HG03378 (cell line): ENCODE measurements at regions not wholly inside any gene's neighbourhood (a gene's known extent, or its start where the extent isn't known, plus 50 kb on each side); places are given as distances from the start of the nearest gene placed in this dataset.
"Not testable (repeated sequence)": the region's sequence is repeated elsewhere in the genome, so short reads cannot be mapped to it uniquely, and the experiment has no call there.

Experiments used
- ATAC-seq: cut with Tn5 transposase; IDR thresholded peaks from one replicate; pipeline ENCODE4 v1.9.1; 2021; ENCODE audit warnings: mild to moderate bottlenecking, moderate library complexity; ENCODE audit not compliant: unreplicated experiment

DNA sequence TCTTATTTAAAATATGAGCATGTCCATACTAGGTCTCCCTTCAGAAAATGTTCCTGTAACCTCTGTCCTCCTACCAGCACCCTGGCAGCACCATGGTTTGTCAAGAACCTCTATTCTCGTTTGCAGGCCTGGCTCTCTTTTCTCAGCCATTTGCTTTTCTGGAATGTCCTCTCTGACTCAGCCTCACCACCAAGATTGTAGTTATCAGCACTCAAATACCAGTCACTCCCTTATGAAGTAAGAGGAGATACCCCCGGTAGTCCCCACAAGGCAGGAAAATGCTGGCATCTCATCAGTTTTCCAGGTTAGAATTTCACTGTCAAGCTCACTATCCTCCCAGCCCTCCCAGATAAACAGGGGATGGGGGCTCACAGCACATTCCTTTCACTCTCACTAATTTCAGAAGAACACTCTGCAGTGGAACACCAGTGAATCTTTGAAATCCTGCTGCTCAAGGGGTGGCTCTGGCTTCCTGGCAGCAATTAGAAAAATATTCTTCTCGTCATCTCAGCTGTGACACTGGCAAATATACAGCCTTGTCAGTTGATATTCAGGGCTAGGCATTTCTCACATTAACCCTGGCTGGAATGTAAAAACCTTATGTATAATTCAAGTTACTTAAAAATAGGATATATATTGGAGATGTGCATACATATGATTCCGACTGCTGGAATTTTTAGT is 129.2 kb downstream of the TBX18 start:
- no peak for ATAC-seq

DNA sequence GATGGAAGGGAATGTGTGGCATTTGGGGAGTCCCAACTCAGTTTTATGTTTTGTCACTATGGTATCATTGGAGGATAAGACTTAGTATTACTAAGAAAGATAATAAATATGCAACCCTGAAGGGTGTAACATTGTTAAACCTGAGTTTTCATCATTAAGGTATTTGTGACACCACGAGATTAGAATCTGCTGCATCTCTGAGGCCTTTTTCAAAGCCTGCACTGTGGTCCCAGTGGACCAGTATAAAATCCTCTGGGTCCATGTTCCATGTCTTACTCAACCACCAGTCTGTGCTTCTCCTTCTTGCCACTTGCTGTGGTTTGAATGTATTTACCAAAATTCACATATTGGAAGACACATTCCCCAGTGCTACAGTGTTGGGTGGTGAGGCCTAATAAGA is 130.6 kb downstream of the TBX18 start:
- no peak for ATAC-seq

DNA sequence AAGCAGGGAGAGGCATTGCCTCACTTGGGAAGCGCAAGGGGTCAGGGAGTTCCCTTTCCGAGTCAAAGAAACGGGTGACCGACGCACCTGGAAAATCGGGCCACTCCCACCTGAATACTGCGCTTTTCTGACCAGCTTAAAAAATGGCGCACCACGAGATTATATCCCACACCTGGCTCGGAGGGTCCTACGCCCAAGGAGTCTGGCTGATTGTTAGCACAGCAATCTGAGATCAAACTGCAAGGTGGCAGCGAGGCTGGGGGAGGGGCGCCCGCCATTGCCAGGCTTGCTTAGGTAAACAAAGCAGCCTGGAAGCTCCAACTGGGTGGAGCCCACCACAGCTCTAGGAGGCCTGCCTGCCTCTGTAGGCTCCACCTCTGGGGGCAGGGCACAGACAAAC is 137.9 kb downstream of the TBX18 start:
- not testable (repeated sequence) for ATAC-seq

DNA sequence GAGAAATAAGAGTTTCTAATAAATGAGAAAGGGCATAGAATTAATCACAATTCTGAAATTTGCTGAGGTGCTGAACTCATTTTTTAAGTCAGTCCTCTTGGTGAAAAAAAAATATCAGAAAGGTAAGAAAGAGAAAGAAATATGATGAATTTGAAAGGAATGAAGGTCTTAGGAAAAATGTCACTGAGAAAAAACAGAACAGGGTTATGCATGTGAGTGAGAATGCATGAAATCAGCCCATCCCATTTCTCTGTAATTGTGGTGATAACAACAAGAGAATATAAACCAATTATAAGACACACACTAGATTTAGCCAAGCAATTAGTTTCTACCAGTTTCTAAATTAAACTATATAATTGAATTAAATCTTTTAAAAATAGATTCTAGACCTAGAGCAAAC is 138.9 kb downstream of the TBX18 start:
- ATAC-seq: no peak

DNA sequence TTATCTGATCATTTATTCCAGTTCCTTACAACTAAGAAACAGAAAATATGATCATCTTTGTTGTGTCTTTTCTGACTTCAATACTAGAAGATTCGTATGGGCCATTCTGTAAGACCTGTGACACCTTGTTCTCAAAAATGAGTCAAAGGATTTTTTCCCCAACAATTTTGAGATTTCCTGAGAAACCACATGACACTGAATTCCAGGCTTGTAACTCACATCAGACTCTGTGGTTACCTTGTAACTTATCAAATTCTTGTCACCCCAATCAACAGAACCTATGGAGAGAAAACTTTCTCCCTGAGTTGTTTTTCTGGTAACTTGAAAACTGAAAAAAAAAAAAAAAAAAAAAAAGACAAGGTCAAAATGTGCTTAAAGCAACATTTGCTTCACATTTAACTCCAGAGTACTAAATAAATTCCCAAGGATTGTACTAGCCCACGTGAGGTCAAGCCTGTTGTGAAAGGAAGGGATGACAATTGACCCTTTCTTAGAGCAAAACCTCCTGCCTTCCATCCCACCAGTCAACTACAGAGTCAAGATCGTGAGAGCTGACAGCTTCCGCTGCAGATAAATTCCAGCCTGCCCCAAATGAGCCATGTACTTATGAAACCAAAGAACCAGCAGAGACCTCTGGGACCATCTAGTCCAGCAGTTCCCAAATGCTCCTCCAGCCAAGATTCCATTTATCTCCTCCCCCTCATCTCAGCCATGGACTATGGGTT is 140.3 kb downstream of the TBX18 start:
- no peak for ATAC-seq

DNA sequence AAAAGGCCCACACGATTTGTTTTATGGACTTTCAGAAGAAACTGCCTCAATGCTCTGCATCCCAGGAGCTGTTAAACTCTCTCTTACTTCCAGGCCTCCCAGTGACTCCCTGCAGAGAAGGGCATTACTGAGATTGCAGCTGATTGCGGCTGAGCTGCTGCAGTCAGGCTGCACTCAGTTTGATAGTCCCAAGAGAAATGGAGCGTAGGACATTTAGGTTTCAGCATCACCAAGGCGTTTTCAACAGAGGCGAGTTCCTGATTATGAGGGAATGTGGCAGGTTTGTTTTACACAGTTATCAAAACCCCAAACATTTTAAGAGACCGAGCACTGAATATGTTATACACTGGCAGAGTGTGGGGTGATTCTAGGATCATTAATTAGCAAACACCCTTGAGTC is 145.6 kb downstream of the TBX18 start:
- ATAC-seq: no peak

DNA sequence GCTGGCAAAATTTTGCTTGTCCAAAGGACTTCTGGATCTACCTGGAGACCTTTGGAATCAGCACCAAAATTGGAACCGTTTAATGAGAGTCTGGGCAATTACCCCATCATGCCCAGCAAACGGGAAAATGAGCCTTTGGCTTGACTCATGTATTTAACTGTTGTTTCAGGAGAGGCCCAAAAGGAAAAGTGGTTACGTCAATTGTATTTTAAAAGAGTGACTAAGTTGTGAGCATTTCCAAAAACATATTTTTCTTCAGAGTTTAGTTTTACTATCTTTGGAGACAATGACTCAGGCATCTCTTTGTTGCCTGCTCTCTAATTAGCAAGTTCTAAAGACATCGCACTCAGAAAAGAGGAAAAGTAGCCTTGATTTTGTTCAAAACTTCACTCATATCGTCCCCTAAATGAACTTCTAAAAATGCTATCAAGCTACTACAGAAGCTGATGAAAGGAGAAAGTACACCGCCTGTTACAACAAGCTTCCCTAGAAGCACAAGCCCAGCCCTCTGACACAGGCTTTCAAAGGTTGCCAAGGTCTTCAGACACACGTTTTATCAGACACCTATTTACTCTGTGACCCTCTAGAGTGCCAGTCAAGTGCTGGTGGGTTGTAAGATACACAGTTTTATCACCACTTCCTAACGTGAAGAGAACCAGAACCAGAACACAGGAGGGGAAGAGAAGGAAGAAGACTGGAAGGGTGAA is 146.2 kb downstream of the TBX18 start:
- no peak for ATAC-seq

DNA sequence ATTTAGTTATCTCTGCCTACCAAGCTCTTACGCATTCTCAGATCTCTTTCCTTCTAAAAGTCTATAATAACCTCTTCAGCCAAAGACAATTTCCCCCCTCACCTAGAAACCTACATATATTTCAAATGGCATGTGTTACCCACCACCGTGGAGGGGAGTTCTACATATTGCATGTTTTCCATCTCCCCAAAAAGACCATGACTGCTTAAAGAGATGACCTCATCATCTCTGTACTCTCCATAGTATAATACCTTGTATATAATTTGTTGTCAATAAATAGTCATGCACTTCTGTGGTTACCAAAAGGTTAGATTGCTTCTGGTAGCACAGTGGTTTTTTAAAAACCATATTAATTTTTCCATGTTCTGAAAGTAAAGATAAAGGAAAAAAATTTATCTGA is 148.4 kb downstream of the TBX18 start:
- no peak for ATAC-seq

DNA sequence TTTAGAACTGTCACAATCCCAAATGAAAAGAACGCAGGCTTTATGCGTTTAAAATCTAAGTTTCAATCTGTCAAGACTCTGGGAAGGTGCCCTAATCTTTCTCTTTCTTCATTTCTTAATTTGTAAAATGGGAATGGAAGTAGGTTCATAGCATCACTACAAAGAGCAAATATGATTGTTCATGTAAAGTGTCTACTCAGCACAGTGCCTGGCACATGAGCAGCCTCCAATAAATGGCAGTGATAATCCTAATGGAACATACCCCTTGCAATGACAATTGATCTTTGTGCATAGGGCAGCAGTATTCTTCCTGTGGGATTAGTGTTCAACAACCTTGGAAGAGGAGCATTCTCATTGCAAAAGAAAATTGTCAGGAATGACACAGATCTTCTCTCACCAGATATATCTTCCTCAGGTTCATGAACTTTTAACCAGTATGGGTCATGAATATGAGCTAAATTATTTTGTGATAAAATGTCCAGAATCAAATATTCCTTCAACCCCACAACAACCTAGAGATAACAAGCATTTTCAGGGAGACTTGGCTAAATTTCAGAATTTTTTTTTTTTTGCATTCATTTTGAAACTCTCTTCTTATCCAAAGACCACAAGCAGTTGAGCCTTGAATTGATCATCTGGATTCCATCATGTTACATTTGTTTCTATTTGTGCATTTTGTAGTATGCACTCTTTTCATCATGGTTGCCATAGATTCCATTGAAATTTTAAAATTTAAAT is 149.1 kb downstream of the TBX18 start:
- no peak for ATAC-seq

DNA sequence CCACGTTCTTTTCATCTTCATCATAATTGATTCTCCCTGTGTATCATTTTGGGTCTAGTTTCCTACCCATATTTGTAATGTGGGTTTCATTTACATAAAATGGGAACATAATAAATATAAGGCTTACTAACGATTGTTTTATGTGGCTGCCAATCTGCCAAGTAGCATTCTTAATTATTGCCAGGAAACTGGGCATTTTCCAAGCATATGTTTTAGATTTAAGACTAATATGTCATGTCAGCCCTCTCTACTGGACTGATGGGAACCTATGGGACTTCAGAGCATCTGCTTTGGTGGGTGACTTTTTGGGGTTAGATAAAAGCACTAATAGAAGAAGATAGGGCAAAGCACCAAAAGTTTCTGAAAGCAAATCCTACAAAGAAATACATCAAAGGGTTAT is 157.5 kb downstream of the TBX18 start:
- ATAC-seq: no peak

DNA sequence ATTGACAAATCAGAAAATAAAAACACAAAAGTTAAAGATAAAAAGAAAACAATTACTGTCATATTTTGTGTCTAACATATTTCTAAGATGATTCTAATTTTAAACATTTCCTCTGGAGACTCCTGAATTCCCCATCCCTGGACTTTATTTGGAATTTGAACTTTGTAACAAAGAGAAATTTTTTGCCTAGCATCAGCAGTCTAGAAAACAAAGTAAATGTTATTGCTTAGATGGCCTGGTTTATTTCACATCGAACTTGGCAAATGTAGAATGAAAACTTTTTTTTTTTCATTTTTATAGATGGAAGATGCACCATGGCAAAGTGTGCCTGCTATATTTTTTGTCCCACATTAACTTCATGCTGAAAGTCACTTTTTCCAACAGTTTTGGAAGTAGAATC is 159.1 kb downstream of the TBX18 start:
- no peak for ATAC-seq

DNA sequence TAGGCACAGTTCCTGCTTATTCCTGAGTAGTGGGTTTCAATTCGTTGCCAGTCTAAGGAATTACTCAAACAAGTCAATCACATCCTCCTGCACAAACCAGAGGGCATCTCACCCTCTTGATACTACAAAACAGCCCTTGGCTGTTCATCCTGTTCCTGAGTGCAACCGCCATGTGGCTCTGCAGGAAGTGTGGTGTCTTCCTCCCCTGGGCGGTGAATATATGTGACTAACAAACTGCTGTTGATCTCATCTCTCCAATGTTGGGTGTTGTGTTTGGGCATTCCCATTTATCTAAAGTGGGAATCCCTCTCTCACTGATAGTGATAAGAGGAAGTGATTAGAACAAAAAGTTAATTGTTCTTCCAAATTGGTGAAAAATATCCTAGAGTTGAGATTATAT is 163.0 kb downstream of the TBX18 start:
- ATAC-seq: no peak

DNA sequence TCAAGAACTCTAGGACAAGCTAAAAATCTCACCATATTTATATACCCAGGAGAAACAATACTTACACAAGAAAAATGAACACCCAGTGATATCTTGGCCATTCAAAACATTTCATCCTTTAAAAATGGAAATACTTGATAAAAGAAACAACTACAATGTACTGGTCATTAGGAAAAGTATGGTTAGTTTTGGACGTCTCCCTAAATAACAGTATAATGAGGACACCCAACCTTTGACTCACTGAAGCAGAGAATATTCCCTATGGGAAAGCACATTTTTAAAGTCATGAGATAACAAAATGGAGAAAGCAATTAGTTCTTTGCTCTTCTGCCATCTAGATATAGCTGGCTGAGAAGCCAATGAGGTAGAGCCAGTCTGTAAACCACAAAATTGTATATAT is 164.4 kb downstream of the TBX18 start:
- ATAC-seq: no peak

DNA sequence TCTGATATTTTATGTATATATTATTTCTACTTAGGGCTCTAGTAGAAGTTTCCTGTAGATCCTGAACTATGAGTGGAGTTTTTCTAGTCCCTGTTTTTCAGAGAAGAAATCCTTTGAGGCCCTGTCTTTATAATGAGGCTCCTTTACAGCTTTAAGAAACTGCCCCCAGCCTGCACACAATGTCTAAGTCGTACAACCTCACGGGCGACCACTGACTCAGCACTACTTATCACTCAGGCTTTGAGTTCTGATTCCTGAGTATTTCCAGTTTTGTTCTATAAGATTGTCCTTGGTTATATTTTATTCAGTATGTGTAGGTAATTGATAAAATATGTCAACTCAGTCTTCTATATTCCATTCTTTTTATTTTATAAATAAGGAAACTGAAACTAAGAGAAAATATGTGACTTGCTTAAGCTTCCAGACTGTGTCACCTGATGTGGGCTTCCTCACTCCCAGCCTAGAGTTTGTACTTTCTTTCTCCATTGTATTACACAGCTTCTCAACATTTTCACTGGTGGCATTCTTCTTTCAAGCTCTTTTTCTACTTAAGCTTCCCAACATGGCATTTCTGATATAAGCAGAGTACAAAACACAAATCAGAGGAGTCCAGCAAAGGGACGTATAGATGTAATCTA is 167.0 kb downstream of the TBX18 start:
- ATAC-seq: no peak

DNA sequence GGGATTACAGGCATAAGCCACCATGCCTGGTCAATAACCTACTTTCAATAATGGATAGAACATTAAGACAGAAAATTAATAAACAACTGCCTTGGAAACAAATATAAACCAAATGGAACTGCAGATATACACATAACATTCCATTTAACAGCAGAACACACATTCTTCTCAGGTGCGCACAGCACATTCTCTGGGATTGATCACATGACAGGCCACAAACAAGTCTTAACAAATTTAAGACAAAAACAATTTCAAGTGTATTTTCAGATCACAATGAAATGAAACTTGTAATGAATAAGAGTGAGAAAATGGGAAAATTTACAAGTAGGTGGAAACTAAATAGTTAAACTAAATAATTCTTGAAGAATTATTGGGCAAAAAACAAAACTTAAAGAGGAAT is 167.9 kb downstream of the TBX18 start:
- ATAC-seq: no peak

DNA sequence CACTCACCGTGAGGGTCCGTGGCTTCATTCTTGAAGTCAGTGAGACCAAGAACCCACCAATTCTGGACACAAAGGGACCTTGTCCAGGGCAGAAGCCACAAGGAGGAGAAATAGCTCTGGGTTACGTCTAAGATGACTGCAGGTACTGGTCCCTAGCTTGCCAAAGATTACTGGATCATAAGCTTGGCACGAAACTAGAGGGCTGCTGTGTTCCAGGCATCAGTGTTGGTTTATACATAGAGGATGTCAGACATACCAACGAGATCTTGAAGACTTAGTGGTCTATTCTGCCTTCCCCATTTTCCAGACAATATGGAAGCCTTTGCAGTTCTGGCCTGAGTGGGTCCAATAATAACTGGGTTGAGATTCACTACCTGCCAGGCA is 175.7 kb downstream of the TBX18 start:
- ATAC-seq: no peak

DNA sequence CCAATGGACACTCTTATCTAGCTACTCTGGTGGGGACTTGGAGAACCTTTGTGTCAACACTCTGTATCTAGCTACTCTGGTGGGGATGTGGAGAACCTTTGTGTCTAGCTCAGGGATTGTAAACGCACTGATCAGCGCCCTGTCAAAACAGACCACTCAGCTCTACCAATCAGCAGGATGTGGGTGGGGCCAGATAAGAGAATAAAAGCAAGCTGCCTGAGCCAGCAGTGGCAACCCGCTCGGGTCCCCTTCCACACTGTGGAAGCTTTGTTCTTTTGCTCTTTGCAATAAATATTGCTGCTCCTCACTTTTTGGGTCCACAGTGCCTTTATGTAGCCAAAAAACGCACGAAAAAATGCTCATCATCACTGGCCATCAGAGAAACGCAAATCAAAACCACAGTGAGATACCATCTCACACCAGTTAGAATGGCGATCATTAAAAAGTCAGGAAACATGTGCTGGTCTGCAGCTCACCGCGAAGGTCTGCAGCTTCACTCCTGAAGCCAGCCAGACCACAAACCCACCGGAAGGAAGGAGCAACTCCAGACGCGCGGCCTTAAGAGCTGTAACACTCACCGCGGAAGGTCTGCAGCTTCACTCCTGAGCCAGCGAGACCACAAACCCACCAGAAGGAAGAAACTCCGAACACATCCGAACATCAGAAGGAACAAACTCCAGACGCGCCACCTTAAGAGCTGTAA is 176.3 kb downstream of the TBX18 start:
- not testable (repeated sequence) for ATAC-seq

DNA sequence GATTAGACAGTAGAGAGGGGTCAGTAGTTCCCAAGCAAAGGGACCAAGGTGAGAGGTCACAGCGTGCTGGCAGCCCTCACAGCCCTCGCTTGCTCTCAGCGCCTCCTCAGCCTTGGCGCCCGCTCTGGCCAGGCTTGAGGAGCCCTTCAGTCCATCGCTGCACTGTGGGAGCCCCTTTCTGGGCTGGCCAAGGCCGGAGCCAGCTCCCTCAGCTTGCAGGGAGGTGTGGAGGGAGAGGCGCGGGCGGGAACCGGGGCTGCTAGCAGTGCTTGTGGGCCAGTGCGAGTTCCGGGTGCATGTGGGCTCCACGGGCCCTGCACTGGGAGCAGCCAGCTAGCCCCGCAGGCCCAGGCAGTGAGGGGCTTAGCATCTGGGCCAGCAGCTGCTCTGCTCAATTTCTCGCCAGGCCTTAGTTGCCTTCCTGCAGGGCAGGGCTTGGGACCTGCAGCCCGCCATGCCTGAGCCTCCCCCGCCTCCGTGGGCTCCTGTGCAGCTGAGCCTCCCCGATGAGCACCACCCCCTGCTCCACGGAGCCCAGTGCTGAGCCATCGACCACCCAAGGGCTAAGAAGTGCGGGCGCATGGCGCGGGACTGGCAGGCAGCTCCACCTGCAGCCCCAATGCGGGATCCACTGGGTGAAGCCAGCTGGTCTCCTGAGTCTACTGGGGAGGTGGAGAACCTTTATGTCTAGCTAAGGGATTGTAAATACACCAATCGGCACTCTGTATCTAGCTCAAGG is 177.0 kb downstream of the TBX18 start:
- ATAC-seq: not testable (repeated sequence)

DNA sequence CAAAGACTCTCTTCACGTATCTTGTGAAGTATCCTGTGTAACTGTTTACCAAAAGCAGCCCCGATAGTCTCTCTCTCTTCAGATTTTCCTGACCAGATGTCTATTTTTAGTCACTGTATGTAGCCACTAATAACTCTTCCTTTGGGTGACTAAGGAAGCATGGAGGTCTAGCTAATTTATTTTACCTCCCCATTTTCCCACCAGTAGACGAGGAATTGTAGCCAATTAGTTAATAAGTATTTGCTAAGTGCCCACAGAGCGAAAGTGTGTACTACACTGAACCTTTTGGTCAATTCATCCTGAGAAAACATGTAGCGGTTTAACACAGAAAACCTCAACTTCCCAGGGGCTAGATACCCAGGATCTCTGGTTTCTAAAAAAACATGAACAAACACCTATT is 180.6 kb downstream of the TBX18 start:
- no peak for ATAC-seq

DNA sequence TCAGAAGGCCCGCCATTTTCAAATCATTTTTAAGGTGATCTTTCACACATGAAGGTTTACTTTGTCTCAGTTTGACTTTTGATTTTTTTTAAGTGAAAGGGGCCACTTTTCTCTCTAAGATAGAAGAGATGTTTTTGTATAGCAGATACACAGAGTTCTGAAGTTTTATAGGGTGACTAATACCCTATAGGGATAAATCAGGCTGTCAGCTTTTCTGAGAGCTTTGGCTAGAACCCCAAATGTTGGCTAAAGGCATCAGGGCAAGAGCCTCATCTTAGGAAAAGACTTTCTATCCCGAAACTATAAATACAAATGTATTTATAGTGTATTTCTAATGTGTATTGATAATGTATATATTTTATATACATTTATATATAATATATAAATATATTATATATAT is 181.4 kb downstream of the TBX18 start:
- ATAC-seq: no peak
